GM12864 (cell line): ENCODE measurements at regions not wholly inside any gene's neighbourhood (a gene's known extent, or its start where the extent isn't known, plus 50 kb on each side); places are given as distances from the start of the nearest gene placed in this dataset.

Source experiments
- DNase-seq: peaks from one replicate; pipeline ENCODE4 v3.0.0-alpha.2; 2011; ENCODE audit warnings: low read depth
- H3K4me3 ChIP-seq: 2 replicates; pipeline ENCODE4 v1.5.1; 2011; ENCODE audit warnings: mild to moderate bottlenecking, low read depth, low read length, control low read depth
- CTCF ChIP-seq: IDR thresholded peaks from 2 replicates; pipeline ENCODE4 v1.5.1; 2011; ENCODE audit warnings: low read depth, mild to moderate bottlenecking, moderate library complexity, low read length, control low read depth, inconsistent platforms; ENCODE audit errors: missing control alignments

- peak; percentile 31 for TF ChIP-seq CTCF
- no peak for DNase-seq
- no peak overlapping the region for H3K4me3 ChIP-seq
Measured at GRCh38 chr12:92574051-92574783, 128.6 kb upstream of the PLEKHG7 start.

GRCh38 chr12:92573104-92573503, 129.7 kb upstream of the PLEKHG7 start:
- no peak for DNase-seq
- TF ChIP-seq CTCF = no peak
- no peak overlapping the region for H3K4me3 ChIP-seq

GRCh38 chr12:92571844-92572543, 130.8 kb upstream of the PLEKHG7 start:
- no peak overlapping the region for H3K4me3 ChIP-seq
- TF ChIP-seq CTCF = no peak
- DNase-seq = no peak

GRCh38 chr12:92571169-92571568, 131.6 kb upstream of the PLEKHG7 start:
- no peak for DNase-seq
- H3K4me3 ChIP-seq = no peak overlapping the region
- no peak for TF ChIP-seq CTCF

- DNase-seq = peak; percentile 71
- peak; percentile 57 for TF ChIP-seq CTCF
- no peak overlapping the region for H3K4me3 ChIP-seq
Measured at GRCh38 chr12:92570056-92570753, 132.6 kb upstream of the PLEKHG7 start.

- H3K4me3 ChIP-seq = no peak overlapping the region
- no peak for DNase-seq
- no peak for TF ChIP-seq CTCF
Measured at GRCh38 chr12:92568691-92569090, 134.1 kb upstream of the PLEKHG7 start.
